HG03064 (cell line): ENCODE measurements at regions not wholly inside any gene's neighbourhood (a gene's known extent, or its start where the extent isn't known, plus 50 kb on each side); places are given as distances from the start of the nearest gene placed in this dataset.
"Not testable (repeated sequence)": the region's sequence is repeated elsewhere in the genome, so short reads cannot be mapped to it uniquely, and the experiment has no call there.

ENCODE experiments used
- ATAC-seq: cut with Tn5 transposase; IDR thresholded peaks from one replicate; pipeline ENCODE4 v1.9.1; 2021; ENCODE audit warnings: low read depth; ENCODE audit not compliant: unreplicated experiment

- ATAC-seq: no peak
Measured at GRCh38 chr7:91614431-91614830, 266.1 kb downstream of the MTERF1 start.

GRCh38 chr7:91618776-91619765 is 261.4 kb downstream of the MTERF1 start:
- ATAC-seq: no peak

GRCh38 chr7:91620827-91621226 is 259.7 kb downstream of the MTERF1 start:
- no peak for ATAC-seq

GRCh38 chr7:91627324-91627723 is 253.2 kb downstream of the MTERF1 start:
- not testable (repeated sequence) for ATAC-seq

GRCh38 chr7:91628742-91629141 is 251.8 kb downstream of the MTERF1 start:
- no peak for ATAC-seq

- no peak for ATAC-seq
Measured at GRCh38 chr7:91630581-91631380, 249.7 kb downstream of the MTERF1 start.

- no peak for ATAC-seq
Measured at GRCh38 chr7:91632234-91632940, 248.1 kb downstream of the MTERF1 start.

GRCh38 chr7:91633013-91633441 is 247.5 kb downstream of the MTERF1 start:
- no peak for ATAC-seq

GRCh38 chr7:91634485-91635177 is 245.9 kb downstream of the MTERF1 start:
- no peak for ATAC-seq

GRCh38 chr7:91636129-91636724 is 244.3 kb downstream of the MTERF1 start:
- no peak for ATAC-seq

- ATAC-seq: no peak
Measured at GRCh38 chr7:91636728-91637127, 243.8 kb downstream of the MTERF1 start.

GRCh38 chr7:91644256-91644655 is 236.2 kb downstream of the MTERF1 start:
- no peak for ATAC-seq

GRCh38 chr7:91645542-91645941 is 235.0 kb downstream of the MTERF1 start:
- no peak for ATAC-seq

- no peak for ATAC-seq
Measured at GRCh38 chr7:91651986-91652385, 228.5 kb downstream of the MTERF1 start.

- no peak for ATAC-seq
Measured at GRCh38 chr7:91653286-91653685, 227.2 kb downstream of the MTERF1 start.

- ATAC-seq: no peak
Measured at GRCh38 chr7:91655656-91656055, 224.8 kb downstream of the MTERF1 start.

- no peak for ATAC-seq
Measured at GRCh38 chr7:91656541-91657482, 223.7 kb downstream of the MTERF1 start.

GRCh38 chr7:91657483-91658071 is 222.9 kb downstream of the MTERF1 start:
- no peak for ATAC-seq
